ENCODE measurements at regions not wholly inside any gene's neighbourhood (a gene's known extent, or its start where the extent isn't known, plus 50 kb on each side); places are given as distances from the start of the nearest gene placed in this dataset.
A peak's percentile ranks its signal among the peaks of the same experiment; 100 is the strongest.
"Not testable (repeated sequence)": the region's sequence is repeated elsewhere in the genome, so short reads cannot be mapped to it uniquely, and the experiment has no call there.

DNA sequence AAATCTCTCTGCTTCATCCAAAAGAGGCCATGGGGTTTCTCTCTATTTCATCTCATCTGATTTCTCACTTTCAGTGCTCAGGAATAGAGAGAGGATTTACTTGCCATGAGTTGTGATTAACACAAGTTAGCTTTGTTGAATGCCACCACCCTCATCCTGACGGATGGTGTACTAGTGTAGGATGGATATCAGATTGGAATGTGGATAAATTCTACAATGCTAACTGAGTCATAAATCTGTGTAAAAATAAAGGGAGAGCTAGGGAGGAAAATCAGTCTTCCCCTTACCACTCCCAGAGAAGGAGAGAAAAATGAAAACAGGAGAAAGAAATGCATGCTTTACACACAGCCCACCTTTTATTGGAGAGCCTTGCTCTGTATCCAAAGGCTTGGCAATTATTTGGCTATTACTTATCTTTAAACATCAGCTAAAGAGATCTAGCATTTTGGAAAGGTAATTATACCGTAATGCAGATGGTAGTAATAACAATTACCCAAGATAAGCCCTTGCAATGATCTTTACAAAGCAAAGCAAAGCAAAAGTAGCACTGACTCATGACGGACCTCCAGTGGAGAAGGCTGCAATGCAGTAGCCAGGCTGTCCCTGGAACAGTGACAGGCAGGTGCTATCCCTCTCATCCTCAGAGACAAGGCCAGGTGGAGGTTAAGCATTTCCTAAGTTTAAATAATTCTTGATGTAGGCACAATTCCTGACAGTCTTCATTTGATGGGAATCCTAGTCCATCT, 306.3 kb upstream of the PPARGC1A start:
- no peak for DNase-seq

DNA sequence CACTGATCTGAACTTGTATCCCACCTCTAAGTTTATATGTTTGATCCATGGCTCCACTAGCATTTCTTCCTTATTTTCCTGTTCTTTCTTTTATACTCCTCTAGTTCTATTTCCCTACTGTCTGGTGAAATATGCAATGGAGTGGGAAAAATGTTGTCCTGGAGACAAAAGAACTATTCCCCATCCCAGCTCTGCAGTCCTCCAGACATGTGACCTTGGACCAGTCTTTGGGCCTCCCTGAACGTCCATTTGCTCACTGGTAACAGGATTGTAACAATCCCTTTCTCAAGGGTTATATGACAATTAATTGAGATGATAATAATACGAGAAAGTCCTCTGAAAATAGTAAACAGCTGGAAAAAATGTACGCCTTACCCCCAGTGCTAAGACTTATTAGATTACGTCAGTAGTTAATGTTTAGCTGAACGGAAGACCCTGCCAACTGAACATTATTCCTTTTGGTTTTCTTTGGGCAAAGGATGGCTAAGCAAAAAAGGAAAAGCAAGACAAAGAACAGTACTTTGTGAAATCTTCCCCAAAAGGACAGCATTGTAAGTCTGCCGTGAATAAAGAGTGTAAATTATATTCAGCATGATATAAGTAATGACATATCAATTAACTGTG, 302.3 kb upstream of the PPARGC1A start:
- no peak for DNase-seq

DNA sequence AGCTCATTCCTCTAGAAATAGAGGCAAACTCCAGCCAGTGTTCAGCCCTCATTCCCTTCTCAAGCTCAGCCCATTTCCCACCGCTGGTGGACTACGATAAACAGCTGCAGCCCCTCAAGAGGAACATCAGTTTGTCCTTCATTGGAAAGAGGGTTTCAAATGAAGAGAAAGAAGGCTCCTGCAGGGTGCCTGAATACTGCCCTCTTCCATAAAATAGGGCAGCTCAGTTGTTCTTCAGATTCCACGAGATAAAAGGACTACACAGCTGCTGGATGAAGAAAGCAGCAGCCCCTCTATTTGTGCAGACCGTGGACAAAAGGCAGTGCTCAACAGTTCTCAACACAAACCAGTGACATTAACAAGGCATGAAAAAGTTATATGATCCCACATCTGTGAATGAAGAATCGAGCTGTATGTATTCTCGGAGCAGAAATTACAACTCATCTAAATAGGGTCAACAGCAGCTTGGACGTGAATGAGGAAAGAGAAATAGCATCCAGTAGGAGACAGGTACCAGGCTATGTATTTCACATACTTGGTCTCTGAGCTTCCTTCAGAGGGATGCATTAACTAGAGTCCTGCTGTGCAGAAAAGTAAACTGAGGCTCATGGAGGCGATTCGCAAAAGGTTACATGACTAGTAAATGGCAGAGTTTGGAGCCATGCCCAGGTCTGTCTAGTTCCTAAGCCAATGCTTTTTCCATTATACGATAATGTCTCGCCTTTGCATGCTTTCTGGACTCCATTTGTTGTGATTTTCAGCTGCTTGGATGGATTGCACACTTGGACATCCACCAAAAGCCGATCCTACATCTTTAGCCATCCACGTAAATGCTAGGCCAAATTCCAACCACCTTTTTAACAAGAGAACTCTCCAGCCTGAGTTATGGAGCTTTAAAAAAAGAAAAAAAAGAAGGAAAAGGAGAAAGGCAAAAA, 301.2 kb upstream of the PPARGC1A start:
- DNase-seq: no peak

DNA sequence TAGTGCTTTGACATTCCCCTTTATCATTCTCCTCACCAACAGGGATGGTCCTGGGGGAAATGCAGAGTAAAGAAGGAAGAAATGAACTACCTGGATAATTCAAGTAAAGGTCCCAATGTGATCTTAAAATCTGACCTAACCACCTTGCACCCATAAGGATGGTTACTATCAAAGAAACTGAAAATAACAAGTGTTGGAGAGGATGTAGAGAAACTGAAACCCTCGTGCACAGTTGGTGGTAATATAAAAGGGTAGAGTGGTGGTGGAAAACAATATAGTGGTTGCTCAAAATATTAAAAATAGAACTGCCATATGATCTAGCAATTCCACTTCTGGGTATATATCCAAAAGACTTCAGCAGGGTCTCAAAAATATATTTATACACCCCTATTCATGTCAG, 298.6 kb upstream of the PPARGC1A start:
- no peak for DNase-seq

DNA sequence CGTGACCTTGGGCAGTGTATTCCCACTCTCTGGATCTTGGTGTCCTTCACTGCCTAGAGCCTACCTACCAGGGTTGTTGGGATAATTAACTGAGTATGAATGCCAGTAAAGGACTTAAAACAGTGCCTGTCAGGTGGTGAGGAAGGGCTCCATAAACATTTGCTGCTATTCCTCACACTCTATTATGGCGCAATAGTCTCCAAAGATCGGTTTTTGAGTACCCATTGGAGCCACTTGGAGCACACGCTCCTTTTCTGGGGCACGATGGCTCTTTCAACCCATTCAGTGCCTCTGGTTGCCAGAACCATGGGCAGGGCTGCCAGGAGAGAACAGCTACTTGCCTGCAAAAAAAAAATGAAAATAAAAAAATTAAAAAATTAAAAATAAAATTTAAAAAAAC, 296.6 kb upstream of the PPARGC1A start:
- DNase-seq: no peak

DNA sequence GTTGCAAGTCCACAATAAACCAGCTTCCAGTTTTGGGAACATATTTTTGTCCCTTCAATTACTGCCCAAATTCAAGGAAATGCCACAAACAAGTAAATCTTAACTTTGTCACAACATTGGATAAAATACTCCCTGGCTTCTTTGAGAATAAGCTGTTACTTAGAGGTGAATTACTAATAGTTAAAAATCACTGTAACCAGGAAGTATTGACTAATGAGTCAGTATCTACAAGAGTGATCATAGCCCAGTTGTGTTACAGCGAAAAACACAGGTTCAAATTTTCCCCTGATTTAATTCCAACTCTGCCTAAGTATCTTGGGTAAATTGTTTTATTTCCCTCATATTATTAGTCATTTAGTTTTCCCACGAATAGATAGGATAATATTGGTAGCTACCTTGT, 291.2 kb upstream of the PPARGC1A start:
- no peak for DNase-seq

DNA sequence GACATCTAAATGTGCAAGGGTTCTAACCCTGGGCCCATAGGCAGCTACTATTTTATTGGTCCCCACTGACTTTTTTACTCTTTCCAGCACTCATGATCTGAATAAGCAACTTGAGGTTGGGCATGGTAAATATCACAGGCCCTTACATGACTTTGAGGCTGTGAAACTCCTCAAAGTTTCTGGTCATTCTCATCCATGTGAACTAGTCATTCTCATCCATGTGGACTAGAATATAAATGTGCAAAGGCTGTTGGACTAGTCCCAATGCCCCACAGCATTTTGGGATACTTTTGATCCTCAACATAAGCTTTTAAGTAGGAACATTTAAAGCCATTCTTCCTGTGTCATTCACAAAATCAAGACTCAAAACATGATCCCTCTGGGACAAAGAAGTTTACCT, 290.7 kb upstream of the PPARGC1A start:
- no peak for DNase-seq

DNA sequence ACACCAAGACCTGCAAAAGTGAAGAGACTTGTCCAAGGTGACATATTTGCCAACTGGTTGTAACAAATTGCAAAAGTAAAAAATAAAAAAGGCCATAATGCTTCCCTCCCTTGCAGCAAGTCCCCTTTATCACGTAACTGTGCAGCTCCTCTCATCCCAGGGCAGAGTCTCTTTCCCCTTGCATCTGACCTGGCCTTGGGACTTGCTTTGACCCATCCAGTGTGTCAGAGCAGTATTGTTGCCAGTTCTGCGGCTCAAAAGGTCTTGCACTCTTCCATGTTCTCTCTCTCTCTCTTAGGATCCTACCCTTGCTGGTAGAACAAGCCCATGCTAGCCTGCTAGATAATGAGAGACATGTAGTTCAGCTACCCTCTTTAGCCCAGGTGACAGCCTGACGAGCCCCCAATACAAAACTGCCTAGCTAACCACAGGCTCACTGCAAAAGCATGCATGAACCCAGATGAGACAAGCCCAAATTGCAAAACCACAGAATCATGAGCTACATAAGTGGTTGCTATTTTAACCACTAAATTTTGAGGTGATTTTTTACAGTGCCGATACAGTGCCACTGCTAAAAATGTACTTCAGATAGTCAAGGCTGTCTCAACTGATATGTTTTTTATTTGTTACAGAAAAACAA, 289.5 kb upstream of the PPARGC1A start:
- DNase-seq: no peak

DNA sequence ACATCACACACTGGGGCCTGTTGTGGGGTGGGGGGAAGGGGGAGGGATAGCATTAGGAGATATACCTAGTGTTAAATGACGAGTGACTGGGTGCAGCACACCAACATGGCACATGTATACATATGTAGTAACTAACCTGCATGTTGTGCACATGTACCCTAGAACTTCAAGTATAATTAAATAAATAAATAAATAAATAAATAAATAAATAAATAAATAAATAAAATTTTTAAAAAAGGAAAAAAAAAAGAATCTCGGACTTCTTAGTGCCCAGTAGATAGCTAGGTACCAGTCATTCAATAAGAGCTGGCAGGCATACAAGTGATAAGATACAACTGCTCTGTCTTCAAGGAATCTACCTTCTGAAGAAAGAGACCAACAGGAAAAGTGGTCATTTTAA, 287.6 kb upstream of the PPARGC1A start:
- DNase-seq: not testable (repeated sequence)

DNA sequence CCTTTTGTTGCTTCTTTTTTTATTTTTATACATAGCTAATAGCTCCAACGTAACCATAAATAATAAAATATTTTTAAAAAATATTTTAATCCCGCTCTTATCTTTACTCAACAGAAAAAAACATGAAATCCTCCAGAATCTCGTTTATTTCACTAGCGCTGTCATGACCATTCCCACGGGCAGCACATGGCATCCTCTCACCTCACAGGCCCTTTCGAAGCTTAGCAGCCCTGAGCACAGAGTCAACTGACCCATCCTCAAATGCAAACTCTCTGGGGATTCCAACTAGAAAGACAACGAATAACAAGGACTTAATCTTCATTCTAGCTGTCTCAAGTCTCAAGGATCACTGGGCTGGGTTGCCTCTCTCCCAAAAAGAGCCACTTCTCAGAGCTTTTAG, 285.9 kb upstream of the PPARGC1A start:
- DNase-seq: no peak

DNA sequence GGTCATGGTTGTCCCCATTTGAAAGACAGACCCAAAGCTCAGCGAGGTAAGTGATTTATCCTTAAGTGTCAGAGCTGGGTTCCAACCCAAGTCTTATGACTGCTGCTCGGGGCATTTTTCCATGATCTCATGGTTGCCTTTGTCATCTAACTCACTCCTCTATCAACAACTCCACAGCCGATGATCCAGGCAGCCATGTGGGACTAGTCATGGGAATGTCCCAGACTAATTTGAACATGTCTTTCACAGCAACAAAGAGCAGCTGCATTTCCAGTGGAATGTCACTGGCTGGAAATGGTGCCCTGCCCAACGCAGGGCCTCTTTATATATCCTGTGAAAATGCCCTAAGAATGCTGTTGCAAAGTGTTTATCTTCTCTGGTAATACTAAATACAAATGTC, 284.8 kb upstream of the PPARGC1A start:
- no peak for DNase-seq

DNA sequence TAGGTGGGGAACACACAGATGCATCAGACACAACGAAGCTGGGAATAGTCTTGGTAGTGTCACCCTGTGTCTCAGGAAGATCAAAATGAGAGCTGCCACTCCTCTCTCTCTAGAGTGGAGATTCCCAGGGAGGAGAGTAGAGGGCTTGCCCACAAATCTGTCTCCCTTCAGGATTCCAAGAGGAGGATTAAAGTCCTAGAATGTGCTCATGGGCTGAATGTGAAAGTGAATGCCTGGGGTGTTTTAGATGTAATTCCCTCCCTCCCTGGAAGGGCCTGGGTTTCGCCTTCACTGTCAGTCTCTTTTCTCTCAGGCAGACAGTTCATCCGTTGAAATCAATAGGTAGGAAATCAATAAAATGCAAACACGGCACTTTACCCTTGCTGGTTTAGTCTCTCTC, 282.6 kb upstream of the PPARGC1A start:
- DNase-seq: peak in 1 of 2 experiments; percentile 48

DNA sequence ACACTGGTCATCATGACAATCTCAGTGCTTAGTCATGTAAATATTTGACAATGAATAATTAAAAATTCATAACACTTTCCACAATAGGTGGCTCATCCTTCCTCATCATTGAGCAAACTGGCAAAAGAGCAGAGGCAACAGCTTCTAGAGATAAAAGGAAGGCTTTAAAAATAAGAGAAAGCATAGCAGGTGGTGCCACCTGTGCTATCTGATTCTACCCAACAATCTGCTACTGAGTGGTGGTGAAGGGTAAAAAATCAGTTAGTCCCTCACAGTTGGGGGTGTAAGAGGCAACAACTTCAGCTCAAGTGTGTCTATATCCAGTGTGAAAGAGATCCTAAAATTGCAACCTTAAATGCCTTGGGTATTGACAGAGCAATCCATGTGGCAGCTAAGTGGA, 280.1 kb upstream of the PPARGC1A start:
- DNase-seq: peak in 1 of 2 experiments; percentile 93

DNA sequence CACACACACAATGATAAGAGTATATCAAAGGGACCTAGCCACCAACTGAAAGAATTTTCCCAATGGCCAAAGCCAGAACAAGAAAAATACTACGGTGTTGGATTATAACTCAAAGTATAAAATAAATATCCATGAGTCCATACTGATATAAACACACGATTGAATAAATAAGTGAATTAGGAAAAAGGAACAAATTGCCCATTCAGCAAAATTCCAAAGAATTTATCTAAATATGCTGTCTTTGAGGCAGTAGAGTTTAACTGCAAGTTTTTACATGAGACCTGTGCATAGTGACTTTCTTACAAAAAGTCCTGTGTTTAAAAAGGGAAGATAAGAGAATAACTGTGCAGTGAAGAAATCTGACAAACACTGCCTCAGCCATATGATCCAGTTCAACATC, 278.8 kb upstream of the PPARGC1A start:
- no peak for DNase-seq

DNA sequence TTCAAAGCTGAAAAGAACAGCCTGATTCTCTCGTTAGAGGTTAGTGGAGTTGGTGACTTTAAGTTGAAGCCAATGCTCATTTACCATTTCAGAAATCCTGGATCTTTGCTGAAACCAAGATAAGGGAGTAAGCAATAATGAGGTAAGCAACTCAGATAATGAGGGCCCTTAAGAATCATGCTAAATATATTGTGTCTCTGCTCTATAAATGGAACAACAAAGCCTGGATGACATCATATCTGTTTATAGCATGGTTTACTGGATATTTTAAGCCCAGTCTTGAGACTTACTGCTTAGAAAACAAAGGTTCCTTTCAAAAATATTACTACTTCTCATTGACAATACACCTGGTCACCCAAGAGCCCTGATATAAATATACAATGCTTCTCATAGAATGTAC, 276.7 kb upstream of the PPARGC1A start:
- DNase-seq: no peak

DNA sequence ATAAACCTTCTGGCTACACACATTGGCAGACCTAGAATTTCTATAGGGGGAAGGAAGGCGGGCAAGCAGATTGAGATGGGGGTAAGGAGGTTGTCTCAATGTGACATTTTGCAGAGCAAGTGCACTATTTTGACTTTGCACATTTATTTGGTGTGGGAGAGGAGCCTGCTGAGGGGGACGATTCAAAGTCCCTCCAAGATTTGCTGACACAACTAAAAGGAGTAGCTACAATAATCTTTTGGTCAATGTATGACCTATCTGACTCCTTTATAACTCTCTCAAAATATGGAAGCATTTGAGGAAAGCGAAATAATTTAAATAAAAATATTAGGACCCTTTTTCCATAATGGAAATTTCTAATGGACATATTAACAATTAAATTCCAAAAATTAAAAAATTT, 274.9 kb upstream of the PPARGC1A start:
- no peak for DNase-seq

DNA sequence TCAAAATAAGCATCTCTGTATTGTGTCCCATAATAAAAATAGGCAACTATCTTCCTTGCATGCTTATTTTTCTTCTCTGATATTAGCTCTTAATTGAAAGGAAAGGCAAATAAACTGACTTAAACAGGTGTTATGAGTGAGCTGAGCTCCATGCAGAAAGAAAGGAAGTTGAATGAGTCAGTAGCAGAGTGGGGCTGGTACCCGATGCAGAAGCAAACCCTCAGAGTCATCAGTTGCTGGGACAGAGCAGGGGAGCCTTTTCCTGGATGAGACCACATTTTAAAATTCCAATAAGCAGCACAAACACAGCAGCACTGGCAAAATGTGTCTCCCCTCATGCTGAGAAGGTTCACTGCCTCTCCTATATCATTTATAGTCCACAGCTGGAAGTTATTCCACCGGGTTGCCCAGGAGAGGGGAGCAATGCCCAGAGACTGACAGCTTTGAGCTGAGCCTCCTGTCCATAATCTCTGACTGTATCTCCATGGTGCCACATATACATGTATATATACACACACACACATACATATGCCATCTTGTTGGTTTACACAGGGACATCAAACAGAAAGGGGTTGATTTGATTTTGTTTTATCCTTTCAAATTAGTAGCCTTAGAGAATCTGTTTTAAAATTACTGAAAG, 274.3 kb upstream of the PPARGC1A start:
- DNase-seq: no peak

DNA sequence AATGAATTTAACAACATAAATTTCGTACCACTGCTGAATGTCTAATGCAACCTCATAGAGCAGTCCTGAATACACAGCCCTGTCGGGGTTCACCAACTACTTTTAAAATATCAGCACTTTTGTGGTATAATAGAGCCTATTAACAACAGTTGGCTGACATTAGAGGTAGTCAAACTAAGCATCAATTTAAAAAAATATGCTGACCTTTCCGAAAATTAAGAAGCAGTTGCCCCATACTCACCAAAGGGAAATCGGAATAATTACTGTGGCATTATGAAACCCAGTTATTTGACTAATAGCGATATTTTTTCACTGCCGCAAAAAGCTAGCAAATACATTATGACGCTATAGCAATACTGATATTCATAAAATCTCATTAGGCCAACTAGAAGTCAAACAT, 273.5 kb upstream of the PPARGC1A start:
- no peak for DNase-seq

DNA sequence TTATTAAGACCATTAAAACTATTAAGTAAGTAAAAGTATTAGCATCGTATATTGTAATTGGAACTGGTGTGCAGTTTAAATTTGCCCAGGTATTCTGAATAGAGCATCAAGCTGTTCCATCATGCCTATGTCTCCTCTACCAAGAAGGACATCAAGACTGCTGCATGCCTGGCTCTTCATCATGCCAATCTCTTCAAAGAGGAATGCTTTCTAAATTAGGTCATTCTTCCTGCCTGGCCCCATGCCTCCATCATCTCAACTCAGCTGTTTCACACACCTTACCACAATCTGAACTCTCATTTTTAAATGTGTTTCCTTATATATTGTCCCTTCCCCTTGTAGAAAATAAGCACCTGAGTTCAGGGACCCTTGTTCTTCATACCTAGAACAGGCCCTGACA, 270.5 kb upstream of the PPARGC1A start:
- DNase-seq: no peak

DNA sequence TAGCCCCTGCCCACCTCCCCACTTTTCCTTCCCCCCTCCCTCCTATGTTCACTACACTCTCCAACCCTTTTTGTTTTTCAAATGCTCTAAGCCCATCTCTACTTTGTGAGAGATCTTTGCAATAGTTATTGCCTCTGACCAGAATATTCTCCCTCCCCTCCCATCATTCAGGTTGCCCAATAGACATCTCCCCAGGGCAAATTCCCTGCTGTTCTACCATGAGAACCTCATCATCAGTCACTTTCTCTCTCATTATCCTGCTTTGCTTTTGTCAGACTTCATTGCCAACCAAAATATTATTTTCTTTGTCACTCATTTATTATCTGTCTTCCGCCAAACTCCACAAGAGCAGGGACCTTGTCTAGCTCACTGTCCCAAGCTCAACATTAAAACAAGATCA, 268.2 kb upstream of the PPARGC1A start:
- DNase-seq: no peak

DNA sequence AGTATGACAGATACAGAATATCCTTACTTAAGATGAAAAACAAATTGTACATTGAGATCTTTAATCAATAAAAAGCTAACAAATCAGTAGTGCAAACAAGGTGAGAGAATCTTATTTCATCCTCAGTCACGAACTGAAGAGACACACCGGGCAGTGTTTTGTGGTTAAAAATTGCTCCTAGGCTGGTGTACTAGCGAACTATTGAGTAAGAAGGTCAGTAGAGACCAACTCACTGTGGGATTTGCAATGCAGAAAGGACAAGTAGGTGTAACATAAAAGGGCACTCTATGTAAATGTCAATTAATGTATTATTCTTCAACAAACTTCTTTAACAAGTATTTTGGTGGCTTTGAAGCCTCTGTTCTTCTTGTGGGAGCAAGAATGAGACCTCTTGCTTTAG, 260.2 kb upstream of the PPARGC1A start:
- no peak for DNase-seq

DNA sequence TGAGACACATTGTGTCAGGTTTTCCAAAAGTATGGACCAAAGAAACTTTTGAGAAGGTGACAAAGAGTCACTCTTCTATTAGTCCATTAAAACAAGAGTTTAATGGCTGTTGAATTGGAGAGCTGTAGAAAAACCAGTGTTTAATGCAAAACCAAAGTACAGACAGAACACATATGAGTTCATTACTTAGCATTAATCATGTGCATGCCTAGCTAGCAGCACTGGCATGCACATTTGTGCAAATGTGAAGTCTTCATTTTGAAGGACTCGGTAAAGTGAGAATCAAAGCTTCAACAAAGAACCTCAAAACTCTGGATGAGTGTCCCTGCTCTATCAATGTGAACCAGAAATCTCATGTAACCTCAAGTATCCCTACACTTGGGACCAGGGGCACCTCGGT, 256.3 kb upstream of the PPARGC1A start:
- DNase-seq: no peak

DNA sequence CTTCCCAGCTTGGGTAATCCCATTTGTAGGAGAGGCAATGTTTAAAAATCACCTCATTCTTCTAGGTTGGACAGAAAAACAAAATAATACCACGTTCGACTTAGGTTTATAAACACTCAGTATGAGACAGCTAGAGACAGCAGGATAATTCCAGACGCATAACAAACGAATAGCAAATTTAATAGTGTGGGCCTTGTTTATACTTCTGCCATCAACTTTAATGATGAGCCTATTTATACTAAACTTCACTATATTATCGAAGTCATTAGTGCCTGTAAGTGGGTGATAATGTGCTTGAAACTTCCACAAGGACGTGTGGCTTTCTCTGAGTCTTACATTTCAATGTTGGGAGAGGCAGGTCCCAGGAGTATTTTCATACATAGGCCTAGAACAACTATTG, 255.7 kb upstream of the PPARGC1A start:
- DNase-seq: no peak
